ENCODE measurements at regions not wholly inside any gene's neighbourhood (a gene's known extent, or its start where the extent isn't known, plus 50 kb on each side); places are given as distances from the start of the nearest gene placed in this dataset.

GRCh38 chr2:22934747-22935146 lies 450.2 kb upstream of the KLHL29 start:
- CTCF ChIA-PET, result interaction anchor here (1.2 kb wide), 1 partner anchor 17 kb away, joined by 3 read pairs; no protein-coding TSS in a partner anchor
- DNase-seq (ENCODE audit: extremely low spot score), result no peak
- POLR2A ChIA-PET, result no interaction called here
- TF ChIP-seq ELF4 (IDR thresholded peaks at IDR 0.05) (no peak), FOXA1 (IDR thresholded peaks at IDR 0.05) (no peak), NFRKB (IDR thresholded peaks at IDR 0.05) (no peak), ZNF384 (IDR thresholded peaks at IDR 0.05) (no peak), L3MBTL2 (conservative IDR thresholded peaks at IDR 0.05) (no peak), FOXK2 (IDR thresholded peaks at IDR 0.05) (no peak), LEF1 (IDR thresholded peaks at IDR 0.05; ENCODE audit: borderline replicate concordance) (no peak), BHLHE40 (IDR thresholded peaks at IDR 0.05; ENCODE audit: borderline replicate concordance) (no peak), SUZ12 (IDR thresholded peaks at IDR 0.05) (no peak), SP1 (IDR thresholded peaks at IDR 0.05) (no peak), PKNOX1 (IDR thresholded peaks at IDR 0.05) (no peak), TARDBP (IDR thresholded peaks at IDR 0.05) (no peak), HDGF (IDR thresholded peaks at IDR 0.05; ENCODE audit: borderline replicate concordance) (no peak), CTBP1 (IDR thresholded peaks at IDR 0.05; ENCODE audit: borderline replicate concordance) (no peak), ARNT (IDR thresholded peaks at IDR 0.05) (no peak)

GRCh38 chr2:22942441-22942840 lies 442.5 kb upstream of the KLHL29 start:
- no peak for TF ChIP-seq BHLHE40 (IDR thresholded peaks at IDR 0.05; ENCODE audit: borderline replicate concordance)
- TF ChIP-seq FOXM1 (IDR thresholded peaks at IDR 0.05; ENCODE audit: borderline replicate concordance), result no peak
- TF ChIP-seq CTBP1 (IDR thresholded peaks at IDR 0.05; ENCODE audit: borderline replicate concordance), result no peak
- TF ChIP-seq ZNF384 (IDR thresholded peaks at IDR 0.05), result no peak
- TF ChIP-seq FOXK2 (IDR thresholded peaks at IDR 0.05), result no peak
- no peak for TF ChIP-seq SP1 (IDR thresholded peaks at IDR 0.05)
- TF ChIP-seq PKNOX1 (IDR thresholded peaks at IDR 0.05), result no peak
- no peak for TF ChIP-seq L3MBTL2 (conservative IDR thresholded peaks at IDR 0.05)
- no peak for TF ChIP-seq ELF4 (IDR thresholded peaks at IDR 0.05)
- no peak for TF ChIP-seq NFRKB (IDR thresholded peaks at IDR 0.05)
- TF ChIP-seq ARNT (IDR thresholded peaks at IDR 0.05), result no peak
- TF ChIP-seq HDGF (IDR thresholded peaks at IDR 0.05; ENCODE audit: borderline replicate concordance), result no peak
- TF ChIP-seq FOXA1 (IDR thresholded peaks at IDR 0.05), result no peak
- TF ChIP-seq TARDBP (IDR thresholded peaks at IDR 0.05), result no peak
- no peak for DNase-seq (ENCODE audit: extremely low spot score)
- POLR2A ChIA-PET, result no interaction called here
- CTCF ChIA-PET, result no interaction called here

GRCh38 chr2:22944143-22944542 lies 440.8 kb upstream of the KLHL29 start:
- DNase-seq (ENCODE audit: extremely low spot score), result no peak
- CTCF ChIA-PET, result no interaction called here
- TF ChIP-seq FOXA1 (IDR thresholded peaks at IDR 0.05), result no peak
- TF ChIP-seq NFRKB (IDR thresholded peaks at IDR 0.05), result no peak
- TF ChIP-seq SUZ12 (IDR thresholded peaks at IDR 0.05), result no peak
- TF ChIP-seq L3MBTL2 (conservative IDR thresholded peaks at IDR 0.05), result no peak
- TF ChIP-seq ARNT (IDR thresholded peaks at IDR 0.05), result no peak
- no peak for TF ChIP-seq ZNF384 (IDR thresholded peaks at IDR 0.05)
- no peak for TF ChIP-seq TARDBP (IDR thresholded peaks at IDR 0.05)
- no peak for TF ChIP-seq PKNOX1 (IDR thresholded peaks at IDR 0.05)
- TF ChIP-seq BHLHE40 (IDR thresholded peaks at IDR 0.05; ENCODE audit: borderline replicate concordance), result no peak
- TF ChIP-seq CTBP1 (IDR thresholded peaks at IDR 0.05; ENCODE audit: borderline replicate concordance), result no peak
- TF ChIP-seq SP1 (IDR thresholded peaks at IDR 0.05), result no peak
- no peak for TF ChIP-seq ELF4 (IDR thresholded peaks at IDR 0.05)
- no peak for TF ChIP-seq FOXM1 (IDR thresholded peaks at IDR 0.05; ENCODE audit: borderline replicate concordance)
- no peak for TF ChIP-seq HDGF (IDR thresholded peaks at IDR 0.05; ENCODE audit: borderline replicate concordance)
- TF ChIP-seq FOXK2 (IDR thresholded peaks at IDR 0.05), result no peak
- TF ChIP-seq LEF1 (IDR thresholded peaks at IDR 0.05; ENCODE audit: borderline replicate concordance), result no peak
- POLR2A ChIA-PET, result no interaction called here

- no peak for TF ChIP-seq HDGF (IDR thresholded peaks at IDR 0.05; ENCODE audit: borderline replicate concordance)
- TF ChIP-seq FOXA1 (IDR thresholded peaks at IDR 0.05), result no peak
- TF ChIP-seq L3MBTL2 (conservative IDR thresholded peaks at IDR 0.05), result no peak
- TF ChIP-seq SUZ12 (IDR thresholded peaks at IDR 0.05), result no peak
- no peak for TF ChIP-seq ARNT (IDR thresholded peaks at IDR 0.05)
- TF ChIP-seq LEF1 (IDR thresholded peaks at IDR 0.05; ENCODE audit: borderline replicate concordance), result no peak
- no peak for TF ChIP-seq FOXM1 (IDR thresholded peaks at IDR 0.05; ENCODE audit: borderline replicate concordance)
- no peak for TF ChIP-seq NFRKB (IDR thresholded peaks at IDR 0.05)
- no peak for TF ChIP-seq ELF4 (IDR thresholded peaks at IDR 0.05)
- no peak for TF ChIP-seq BHLHE40 (IDR thresholded peaks at IDR 0.05; ENCODE audit: borderline replicate concordance)
- TF ChIP-seq PKNOX1 (IDR thresholded peaks at IDR 0.05), result no peak
- TF ChIP-seq CTBP1 (IDR thresholded peaks at IDR 0.05; ENCODE audit: borderline replicate concordance), result no peak
- TF ChIP-seq ZNF384 (IDR thresholded peaks at IDR 0.05), result no peak
- TF ChIP-seq FOXK2 (IDR thresholded peaks at IDR 0.05), result no peak
- no peak for DNase-seq (ENCODE audit: extremely low spot score)
- ChIA-PET POLR2A (no interaction called here), CTCF (no interaction called here)
Measured at GRCh38 chr2:22946553-22946952, 438.4 kb upstream of the KLHL29 start.

GRCh38 chr2:22947741-22948140 lies 437.2 kb upstream of the KLHL29 start:
- no peak for DNase-seq (ENCODE audit: extremely low spot score)
- ChIA-PET CTCF (no interaction called here), POLR2A (no interaction called here)
- TF ChIP-seq SUZ12 (IDR thresholded peaks at IDR 0.05), result no peak
- no peak for TF ChIP-seq SP1 (IDR thresholded peaks at IDR 0.05)
- no peak for TF ChIP-seq ZNF384 (IDR thresholded peaks at IDR 0.05)
- TF ChIP-seq HDGF (IDR thresholded peaks at IDR 0.05; ENCODE audit: borderline replicate concordance), result no peak
- TF ChIP-seq BHLHE40 (IDR thresholded peaks at IDR 0.05; ENCODE audit: borderline replicate concordance), result no peak
- no peak for TF ChIP-seq L3MBTL2 (conservative IDR thresholded peaks at IDR 0.05)
- TF ChIP-seq FOXA1 (IDR thresholded peaks at IDR 0.05), result no peak
- no peak for TF ChIP-seq CTBP1 (IDR thresholded peaks at IDR 0.05; ENCODE audit: borderline replicate concordance)
- no peak for TF ChIP-seq ELF4 (IDR thresholded peaks at IDR 0.05)
- TF ChIP-seq TARDBP (IDR thresholded peaks at IDR 0.05), result no peak
- no peak for TF ChIP-seq ARNT (IDR thresholded peaks at IDR 0.05)
- TF ChIP-seq FOXK2 (IDR thresholded peaks at IDR 0.05), result no peak
- no peak for TF ChIP-seq NFRKB (IDR thresholded peaks at IDR 0.05)
